HG02798 (cell line): ENCODE measurements at regions not wholly inside any gene's neighbourhood (a gene's known extent, or its start where the extent isn't known, plus 50 kb on each side); places are given as distances from the start of the nearest gene placed in this dataset.
"Not testable (repeated sequence)": the region's sequence is repeated elsewhere in the genome, so short reads cannot be mapped to it uniquely, and the experiment has no call there.

Source experiments
- ATAC-seq: cut with Tn5 transposase; IDR thresholded peaks from one replicate; pipeline ENCODE4 v1.9.1; 2021; ENCODE audit warnings: mild to moderate bottlenecking; ENCODE audit not compliant: unreplicated experiment, poor library complexity

DNA sequence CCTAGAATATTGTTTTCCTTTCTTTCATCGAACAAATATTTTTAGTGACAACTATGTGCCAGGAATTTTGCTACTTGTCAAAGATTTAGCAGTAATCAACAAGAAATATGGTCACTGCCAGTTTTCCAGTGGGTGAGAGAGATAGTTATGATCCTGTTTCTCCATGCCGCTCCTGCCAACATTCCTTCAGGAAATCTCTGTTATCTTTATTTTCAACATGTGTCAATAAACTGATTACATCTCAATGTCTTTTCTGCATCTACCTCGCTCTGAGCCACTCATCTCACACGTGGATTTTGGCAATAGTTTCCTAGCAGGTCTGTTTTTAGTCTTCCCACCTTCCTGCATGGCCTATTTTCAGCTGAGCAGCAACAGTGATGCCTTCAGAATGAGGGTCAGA, 650.0 kb upstream of the STXBP6 start:
- ATAC-seq: no peak

DNA sequence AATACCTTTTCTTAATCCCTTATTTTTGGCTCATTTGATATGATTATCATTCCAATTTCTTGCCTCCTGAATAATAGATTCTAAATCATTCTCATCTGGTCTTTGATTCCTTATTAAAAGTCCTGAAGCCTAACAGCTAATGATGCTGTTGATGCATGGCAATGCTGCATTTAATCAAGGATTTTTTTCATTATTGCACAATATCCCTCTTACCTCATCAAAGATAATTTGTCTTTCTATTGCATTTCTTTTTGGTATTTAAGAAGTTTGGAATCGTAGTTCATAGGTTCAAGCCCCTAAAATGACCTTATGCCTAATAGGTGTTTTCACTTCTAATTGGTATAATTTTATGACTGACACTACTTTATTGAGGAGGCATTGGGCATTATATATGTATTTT, 648.2 kb upstream of the STXBP6 start:
- no peak for ATAC-seq

DNA sequence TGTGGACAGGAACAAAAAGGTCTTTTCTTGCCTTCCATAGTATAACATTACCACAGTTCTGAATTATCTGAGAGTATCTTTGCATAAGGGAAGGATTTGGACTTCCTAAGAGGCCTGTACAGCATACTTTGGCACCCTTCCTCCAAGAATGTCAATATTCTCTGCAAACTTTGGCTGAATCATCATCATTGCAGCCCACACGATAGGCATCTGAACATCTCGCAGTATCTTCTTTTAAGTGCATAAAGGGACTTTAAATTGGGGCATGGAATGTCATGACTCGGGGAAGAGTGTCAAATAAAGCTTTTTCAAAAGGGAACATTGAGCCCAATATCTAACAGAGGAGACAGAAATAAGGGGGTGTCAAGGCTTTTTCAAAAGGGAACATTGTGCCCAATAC, 646.2 kb upstream of the STXBP6 start:
- no peak for ATAC-seq

DNA sequence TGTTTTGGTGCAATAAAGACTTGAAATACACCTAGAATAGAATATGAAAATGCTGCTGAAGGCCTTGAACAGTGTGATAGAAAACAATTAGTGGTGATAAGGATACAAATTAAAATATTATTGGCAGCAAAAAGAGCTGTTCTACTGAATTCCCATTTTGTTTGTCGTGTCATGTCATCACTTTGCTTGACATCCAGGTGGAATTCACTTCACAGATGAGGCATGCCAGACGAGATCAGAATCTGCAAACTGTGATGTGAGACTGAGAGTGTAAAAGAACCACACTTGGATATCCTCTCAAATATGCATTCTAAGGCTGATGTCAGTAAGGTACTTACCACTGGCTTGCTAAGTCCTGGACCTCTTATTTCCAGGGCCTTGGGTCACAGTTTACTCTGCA, 635.1 kb upstream of the STXBP6 start:
- ATAC-seq: no peak

DNA sequence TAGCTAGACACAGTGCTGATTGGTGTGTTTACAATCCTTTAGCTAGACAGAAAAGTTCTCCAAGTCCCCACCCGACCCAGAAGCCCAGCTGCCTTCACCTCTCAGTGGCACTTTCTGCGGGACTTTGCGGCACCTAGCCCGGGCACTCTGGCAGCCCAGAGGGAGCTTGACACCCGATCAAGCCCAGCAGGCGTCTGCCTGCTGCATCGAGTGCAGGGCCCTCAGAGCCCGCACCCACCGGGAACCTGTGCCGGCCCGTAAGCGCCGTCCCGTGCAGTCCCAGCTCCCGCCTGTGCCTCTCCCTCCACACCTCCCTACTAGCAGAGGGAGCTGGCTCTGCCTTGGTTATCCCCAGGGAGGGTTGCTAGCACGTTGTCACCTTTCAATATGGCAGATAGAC, 631.0 kb upstream of the STXBP6 start:
- no peak for ATAC-seq

DNA sequence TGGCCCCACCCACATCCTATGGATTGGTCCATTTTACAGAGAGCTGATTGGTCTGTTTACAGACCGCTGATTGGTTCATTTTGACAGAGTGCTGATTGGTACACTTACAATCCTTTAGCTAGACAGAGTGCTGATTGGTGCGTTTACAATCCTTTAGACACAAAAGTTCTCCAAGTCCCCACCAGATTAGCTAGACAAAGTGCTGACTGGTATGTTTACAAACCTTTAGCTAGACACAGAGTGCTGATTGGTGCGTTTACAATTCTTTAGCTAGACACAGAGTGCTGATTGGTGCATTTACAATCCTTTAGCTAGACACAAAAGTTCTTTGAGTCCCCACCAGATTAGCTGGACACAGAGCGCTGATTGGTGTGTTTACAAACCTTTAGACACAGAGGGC, 630.6 kb upstream of the STXBP6 start:
- ATAC-seq: not testable (repeated sequence)

DNA sequence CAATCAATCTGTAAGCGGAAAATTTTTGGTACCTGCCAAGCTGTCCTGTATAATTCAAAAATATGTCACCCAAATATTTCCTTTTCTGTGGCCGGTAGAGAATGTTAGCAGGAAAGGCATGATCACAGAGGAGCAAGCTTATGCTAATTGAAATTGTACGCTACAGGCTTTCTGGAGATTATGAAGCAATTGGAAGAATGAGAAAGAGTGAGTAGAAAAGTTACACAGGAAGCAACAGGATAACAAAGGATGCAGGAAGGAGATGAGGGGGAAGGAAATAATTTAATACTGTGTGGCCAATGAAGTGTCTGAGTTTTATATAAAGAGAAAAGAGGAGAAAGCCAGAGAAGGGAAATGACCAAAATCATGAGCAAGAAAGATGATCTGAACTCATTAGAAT, 627.2 kb upstream of the STXBP6 start:
- no peak for ATAC-seq

DNA sequence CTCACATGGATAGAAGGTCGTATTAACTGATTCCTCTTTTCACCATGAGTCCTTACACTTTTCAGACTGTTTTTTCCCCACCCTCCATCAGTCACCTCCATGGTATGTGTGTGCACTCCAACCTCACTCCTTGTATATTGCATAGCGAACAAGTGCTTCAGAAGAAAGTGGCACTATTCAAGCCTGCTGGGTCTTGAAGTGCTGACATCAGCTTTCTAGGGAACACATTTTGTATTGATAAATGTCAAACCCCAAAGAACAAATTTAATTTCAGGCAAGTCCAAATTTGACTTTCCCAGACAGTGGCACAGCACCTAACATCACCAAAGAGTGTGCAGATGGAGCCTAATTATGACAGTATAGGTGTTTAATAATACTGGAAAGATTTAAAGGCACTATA, 617.4 kb upstream of the STXBP6 start:
- ATAC-seq: no peak

DNA sequence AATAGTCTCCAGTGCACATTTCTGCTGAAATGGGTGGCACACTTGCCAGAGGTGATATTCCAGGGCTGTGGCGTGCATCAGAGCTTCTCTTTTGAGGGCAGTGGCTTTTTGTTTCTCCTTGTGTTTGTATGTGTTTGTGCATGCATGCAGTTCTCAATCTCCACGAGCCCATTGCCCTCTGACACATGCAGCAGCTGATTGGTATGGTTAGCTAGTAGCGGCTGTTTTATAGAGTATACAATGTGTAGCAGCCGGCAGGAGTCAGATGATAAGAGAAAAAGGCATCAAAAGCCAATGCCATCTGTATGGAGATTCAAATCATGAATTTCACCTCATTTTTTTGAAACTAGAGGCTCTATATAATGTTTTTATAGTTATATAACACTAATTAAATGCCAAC, 616.9 kb upstream of the STXBP6 start:
- ATAC-seq: no peak

DNA sequence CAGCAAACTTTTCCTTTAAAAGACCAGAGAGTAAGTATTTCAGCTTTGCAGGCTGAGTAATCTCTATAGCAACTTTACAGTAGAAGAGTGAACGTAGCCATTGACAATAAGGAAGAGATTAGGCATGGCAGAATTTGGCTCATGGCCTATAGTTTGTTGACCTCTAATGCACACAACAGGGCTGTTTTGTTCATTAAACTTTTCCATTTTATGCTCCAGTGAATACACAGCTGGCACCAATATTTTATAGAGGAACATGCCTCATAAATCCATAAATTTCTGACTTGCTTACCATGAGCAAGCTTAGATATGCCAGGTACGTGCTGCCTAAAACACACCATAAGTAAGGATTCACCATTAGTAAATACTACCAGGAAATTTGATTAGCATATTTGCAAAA, 609.0 kb upstream of the STXBP6 start:
- ATAC-seq: no peak

DNA sequence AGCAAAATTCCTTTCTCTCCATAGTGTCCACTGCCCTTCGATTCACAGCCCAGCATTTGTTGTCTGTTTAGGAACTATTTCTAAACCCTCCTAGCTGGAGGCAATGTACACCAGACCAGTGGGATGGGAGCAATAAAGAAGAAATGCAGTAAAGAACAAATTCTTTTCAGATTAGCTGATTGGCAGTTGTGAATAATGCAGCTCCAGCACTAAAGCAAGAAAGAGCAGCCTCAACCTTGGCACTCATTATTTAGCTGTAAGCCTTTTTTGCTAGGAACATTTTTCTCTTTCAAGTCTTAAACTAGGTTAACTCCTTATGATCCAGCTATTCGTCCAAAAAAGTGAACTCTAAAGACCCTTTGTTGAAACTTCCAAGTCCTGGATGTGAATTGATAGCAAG, 580.5 kb upstream of the STXBP6 start:
- no peak for ATAC-seq

DNA sequence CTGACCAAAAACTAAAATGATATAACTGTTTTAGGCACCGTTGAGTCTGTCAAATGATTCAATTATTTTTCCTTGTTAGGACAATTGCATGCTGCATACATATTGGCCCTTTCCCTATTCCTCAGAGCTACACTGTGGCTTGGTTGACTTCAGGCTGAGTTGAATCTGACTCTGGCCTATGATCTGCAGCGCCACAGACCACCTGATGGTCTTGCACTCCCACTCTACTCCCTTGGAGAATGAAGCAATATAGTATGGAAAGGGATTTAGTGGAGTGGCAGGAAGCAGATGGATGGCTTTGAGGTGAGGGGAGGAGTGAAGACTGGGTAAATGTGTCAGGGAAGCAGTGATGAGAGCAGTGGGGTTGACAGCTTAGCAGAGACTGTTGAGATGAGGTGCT, 579.0 kb upstream of the STXBP6 start:
- no peak for ATAC-seq

DNA sequence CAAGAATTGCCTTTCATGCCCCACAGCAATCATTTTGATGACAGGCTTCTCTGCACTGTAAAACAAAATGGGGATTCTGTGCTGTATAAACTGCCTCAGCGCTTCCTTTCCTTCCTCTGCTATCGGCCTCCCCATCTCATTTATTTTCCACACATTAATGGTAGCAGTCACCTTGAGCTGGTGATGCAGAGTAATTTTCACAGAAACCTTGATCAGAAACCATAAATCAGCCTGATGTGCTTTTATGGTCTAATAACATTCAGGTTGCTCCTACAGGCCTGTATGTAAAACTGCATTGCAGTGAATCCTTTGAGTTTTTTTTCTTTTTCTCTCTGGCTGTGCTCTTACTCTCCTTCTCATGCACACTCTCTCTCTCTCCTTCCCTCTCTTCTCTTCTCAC, 578.4 kb upstream of the STXBP6 start:
- ATAC-seq: no peak

DNA sequence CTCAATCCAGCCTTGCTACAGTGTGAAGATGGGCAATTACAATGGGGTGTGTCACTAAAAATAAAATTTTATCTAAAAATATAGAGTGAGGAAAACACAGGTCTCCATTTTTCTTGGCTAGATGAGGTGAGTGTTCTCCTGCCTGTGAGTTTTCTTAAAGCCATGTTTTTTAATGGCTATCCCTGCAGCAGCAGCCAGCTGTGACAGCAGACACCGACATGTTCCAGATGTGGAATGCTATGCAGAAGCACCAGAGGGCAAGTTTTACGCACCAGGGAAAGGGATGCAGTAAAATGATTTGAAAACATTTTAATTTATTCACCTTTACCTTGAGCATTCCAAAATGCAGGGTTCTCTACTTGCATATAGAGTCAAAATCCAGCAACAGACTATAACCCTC, 577.0 kb upstream of the STXBP6 start:
- no peak for ATAC-seq

DNA sequence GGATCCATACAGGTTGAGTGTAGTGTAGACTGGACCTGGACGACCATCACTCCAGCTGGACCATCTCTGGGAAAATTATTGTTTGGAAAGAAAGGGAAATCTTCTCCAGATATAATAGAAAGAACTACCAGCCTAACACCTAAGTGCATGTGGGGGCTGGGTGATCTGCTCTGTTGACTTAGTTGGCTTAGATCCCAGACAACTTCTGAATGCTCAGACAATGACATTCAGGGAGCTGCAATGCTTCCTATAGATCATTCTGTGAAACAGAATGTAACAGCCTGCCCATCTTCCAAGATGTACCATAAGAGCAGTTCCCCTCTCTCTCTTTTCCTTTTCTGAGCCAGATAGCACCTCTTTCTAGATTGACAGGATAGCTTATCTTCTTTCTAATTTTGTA, 572.8 kb upstream of the STXBP6 start:
- ATAC-seq: no peak

DNA sequence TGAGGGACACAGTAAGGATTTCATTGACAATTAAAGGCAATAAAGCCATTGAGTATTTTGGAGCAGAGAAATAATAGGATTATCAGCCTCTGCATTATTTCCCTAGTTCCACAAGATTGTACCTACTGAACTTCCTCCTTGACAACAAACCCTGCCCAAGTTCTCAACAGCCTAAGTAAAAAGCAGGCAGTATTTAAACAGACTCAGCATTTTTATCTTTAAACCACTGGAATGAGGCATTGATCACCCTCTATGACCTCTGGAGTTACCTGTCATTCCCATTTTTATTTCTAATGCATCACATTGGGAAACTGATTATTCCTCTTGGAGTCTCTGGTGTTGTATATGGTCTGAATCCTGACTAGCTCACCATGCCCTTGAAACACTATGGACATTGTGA, 570.6 kb upstream of the STXBP6 start:
- no peak for ATAC-seq

DNA sequence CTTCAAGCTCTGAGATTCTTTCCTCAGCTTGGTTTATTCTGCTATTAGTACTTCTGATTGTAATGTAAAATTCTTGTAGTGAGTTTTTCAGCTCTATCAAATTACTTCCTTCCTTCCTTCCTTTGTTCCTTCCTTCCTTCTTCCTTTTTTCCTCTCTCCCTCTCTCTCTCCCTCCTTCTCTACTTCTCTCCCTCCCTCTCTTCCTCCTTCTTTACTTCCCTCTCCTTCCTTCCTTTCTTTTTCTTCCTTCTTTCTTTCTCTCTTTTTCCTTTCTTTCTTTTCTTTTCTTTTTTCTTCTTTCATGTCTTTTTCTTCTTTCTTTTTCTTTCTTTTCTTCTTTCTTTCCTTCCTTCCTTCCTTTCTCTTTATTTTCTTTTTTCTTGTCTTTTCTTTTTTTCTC, 565.2 kb upstream of the STXBP6 start:
- ATAC-seq: no peak

DNA sequence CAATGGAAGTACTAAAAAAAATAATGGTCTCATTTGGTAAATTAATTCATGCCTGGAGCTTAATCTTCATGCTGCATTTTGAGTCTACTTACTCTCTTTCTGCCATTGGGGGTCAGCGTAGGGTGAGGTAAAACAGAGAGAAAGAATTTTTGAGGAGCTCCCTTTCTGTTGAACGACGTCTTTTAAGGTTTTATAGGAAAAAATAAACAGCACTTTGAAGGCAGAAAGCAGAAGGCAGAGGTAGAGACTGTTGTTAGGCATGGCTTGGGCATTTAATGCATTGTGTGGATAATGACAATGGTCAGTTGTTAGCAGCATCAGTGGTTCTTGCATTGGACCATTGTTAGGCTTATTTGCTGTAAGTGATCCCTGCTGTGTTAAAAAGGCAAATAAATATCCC, 557.2 kb upstream of the STXBP6 start:
- no peak for ATAC-seq

DNA sequence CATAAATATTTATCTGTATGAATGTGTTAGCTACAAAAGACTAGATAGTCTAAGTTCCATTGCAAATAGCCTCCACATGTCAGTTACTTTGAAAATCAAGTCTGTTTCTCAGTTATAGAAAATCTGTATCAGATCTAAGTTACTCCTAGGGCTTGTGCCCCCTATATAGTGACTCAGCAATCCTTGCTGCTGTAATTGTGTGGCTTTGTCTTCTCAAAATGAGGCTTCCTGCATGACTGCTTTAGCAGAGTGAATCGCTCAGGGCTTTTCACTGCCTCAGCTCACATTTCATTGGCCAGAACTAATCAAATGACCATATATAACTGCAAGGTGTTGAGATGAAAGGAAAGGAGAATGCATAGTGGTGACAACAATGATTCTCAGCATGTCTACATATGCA, 552.2 kb upstream of the STXBP6 start:
- no peak for ATAC-seq

DNA sequence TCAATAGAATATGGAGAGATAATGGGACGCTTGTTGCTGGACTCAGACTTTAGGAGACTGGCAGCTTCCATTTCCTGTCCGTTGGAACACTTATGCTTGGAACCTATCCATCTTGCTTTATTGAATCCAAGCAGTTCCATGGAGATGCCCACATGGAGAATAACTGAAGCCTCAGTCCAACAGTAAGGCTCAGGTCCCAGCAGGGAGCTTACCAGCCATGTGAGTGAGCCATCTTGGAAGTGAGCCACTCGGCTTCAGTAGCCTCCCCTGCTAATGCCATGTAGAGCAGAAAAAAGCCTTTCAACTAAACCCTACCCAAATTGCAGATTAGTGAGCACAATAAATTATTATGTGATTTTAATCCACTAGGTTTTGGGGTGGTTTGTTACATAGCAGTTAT, 538.8 kb upstream of the STXBP6 start:
- no peak for ATAC-seq

DNA sequence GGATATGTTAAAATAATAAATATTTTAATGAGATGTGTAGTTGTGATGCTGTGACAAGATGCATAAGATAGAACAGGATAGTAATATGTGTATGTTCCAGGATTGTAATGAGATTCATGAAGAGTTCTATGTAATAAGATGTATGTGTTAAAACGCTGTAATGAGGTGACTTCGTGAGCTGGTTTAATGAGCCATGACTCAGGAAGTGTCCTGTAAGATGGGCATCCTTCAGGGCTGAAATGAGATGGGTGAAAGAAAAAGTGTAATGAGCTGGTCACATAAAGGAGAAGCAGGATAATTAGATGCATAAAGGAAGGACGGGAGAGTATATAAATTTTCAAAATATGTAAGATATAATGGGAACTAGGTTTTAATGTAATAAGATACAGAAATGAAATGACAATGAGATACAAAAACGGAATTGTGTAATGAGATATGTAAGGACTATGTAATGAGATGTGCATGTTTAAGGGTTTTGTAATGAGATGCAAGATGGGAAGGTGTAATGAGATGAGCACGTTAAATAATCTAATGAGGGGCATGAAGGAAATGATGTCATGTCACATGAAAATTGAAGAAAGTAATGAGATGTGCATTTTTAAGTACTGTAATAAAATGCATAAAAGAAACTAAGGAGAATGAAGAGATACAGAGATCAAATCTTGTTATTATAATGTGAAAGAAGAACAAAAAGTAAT, 524.8 kb upstream of the STXBP6 start:
- ATAC-seq: no peak

DNA sequence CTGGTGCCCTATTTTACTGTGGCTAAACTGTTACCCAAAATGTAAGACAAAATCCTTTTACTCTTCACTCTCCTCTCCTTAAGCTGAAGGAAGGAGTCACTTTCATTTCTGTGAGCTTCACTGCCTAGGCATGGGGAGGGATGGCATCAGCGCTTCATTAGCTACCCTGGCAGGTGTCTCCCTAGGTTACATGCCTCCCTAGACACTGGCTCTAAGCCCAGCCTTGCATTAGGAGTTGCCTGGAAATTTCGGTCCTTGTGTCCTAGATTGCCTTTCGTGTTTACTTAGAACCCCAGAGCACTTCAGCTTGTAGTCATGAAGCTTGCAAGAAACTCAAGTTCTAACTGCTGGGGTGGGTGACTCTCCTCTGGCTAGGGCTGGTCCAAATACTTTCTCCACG, 520.5 kb upstream of the STXBP6 start:
- ATAC-seq: no peak

DNA sequence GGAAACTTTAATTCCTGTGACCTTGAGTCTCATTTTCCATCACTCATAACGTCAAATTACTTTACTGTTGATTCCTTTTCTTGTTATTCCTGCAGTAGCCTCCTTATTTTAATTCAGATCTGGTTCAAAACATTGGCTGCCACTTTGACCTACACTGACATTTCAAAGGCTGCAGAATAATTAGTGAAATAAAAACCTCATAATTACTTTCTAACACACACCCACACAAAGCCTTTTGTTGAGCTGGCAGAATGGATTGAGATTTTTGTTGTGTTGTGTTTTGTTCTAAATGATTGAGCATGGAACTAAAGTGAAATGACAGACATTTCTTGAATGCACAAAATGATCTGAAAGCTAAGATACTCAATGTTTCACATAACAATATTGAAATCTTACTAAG, 507.5 kb upstream of the STXBP6 start:
- no peak for ATAC-seq
